Pancreas (tissue), 10 donors: ENCODE measurements at regions not wholly inside any gene's neighbourhood (a gene's known extent, or its start where the extent isn't known, plus 50 kb on each side); places are given as distances from the start of the nearest gene placed in this dataset.

Experiments
- ATAC-seq, 4 donors: fragments of 200-7000 bp; cut with Tn5 transposase; one replicate each; pipeline versions ENCODE4 v1.8.0 to v1.9.1; 2020; ENCODE audit warnings: mild to moderate bottlenecking in 4 of 4, moderate library complexity in 4 of 4
- DNase-seq, 6 donors: peaks; one replicate each; pipeline ENCODE4 v3.0.0-alpha.2; 2020
- FAIRE-seq: peaks from 2 replicates; lab custom pipeline; 2012; peaks lifted over from hg19 to GRCh38; lab: Jason Lieb, UNC
- H3K27ac ChIP-seq, 4 donors: fragments of 200-600 bp; sonication (generic); 1 replicate in 3 of 4; 2 replicates in 1 of 4; pipeline versions ENCODE4 v1.5.0 to v1.8.0; 2020
- H3K27me3 ChIP-seq, 4 donors: fragments of 200-600 bp; one replicate each; pipeline ENCODE4 v1.8.0; 2021
- H3K36me3 ChIP-seq, 3 donors: fragments of 200-600 bp; sonication (generic) in 1 of 3; one replicate each; pipeline versions ENCODE4 v1.5.0 to v1.8.0; 2020 to 2021
- H3K4me1 ChIP-seq, 3 donors: fragments of 200-600 bp; one replicate each; pipeline ENCODE4 v1.8.0; 2021
- H3K4me3 ChIP-seq, 4 donors: fragments of 200-600 bp; sonication (generic) in 2 of 4; one replicate each; pipeline versions ENCODE4 v1.5.0 to v1.8.0; 2020 to 2021
- H3K9me3 ChIP-seq, 4 donors: fragments of 200-600 bp; one replicate each; pipeline ENCODE4 v1.8.0; 2021
- WGBS, 2 donors: extraction: QIAGEN DNeasy Blood & Tissue Kit; methylation state at CpG; one replicate each; pipeline ENCODE4 v1.1.7; 2013; 5-methylcytosine and 5-hydroxymethylcytosine counted together
- intact Hi-C, 3 donors: fragments of 100-400 bp; cut with DNase I; formaldehyde crosslinking; loops; one replicate each; pipeline versions ENCODE4 v1.11.1 to v1.14.2; 2022
- TF ChIP-seq, protein P1 (sequence below), 4 donors: fragments of 200-600 bp; sonication (generic) in 3 of 4; IDR thresholded peaks; one replicate each; pipeline versions ENCODE4 v1.5.0 to v1.8.0; 2021; ENCODE audit warnings: antibody characterized with exemption in 4 of 4
- donor health status: healthy with polysubstance abuse.
- donor health status: DM: no; HTN: no; CAD: no; lungs with moderate emphysema.
- donor health status: DM: no; HTN: no; CAD: no.
- donor health status: control.
- donor health status: control.
- donor health status: Bipolar disorder and iron deficiency.
- donor health status: DM: yes; HTN: yes; CAD: no.
- donor health status: DM: no; HTN: no; CAD: no.
- donor health status: DM: no; HTN: no; CAD: no.
- donor health status: DM: yes; HTN: yes; CAD: no.

DNA sequence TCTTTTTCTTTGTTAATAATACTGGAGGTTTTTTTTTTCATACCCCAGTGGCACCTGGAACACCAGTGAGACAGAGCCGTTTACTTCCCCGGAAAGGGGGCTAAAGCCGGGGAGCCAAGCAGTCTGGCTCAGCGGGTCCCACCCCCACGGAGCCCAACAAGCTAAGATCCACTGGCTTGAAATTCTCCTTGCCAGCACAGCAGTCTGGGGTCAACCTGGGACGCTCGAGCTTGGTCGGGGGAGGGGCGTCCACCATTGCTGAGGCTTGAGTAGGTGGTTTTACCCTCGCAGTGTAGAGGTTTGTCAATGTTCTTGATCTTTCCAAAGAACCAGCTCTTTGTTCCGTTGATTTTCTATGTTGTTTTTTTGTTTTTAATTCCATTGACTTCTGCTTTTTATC lies 94.6 kb upstream of the DIAPH3 start:
- H3K27ac ChIP-seq = no peak overlapping the region
- DNase-seq (no peak), FAIRE-seq (no peak), ATAC-seq (no peak)
- WGBS, 2 donors = 73 to 76% methylated on average over 11 of the region's 11 CpGs
- intact Hi-C loops = no loop called here
- H3K9me3 ChIP-seq = no peaks in the 10 kb centered on the region
- TF ChIP-seq, protein P1, sequence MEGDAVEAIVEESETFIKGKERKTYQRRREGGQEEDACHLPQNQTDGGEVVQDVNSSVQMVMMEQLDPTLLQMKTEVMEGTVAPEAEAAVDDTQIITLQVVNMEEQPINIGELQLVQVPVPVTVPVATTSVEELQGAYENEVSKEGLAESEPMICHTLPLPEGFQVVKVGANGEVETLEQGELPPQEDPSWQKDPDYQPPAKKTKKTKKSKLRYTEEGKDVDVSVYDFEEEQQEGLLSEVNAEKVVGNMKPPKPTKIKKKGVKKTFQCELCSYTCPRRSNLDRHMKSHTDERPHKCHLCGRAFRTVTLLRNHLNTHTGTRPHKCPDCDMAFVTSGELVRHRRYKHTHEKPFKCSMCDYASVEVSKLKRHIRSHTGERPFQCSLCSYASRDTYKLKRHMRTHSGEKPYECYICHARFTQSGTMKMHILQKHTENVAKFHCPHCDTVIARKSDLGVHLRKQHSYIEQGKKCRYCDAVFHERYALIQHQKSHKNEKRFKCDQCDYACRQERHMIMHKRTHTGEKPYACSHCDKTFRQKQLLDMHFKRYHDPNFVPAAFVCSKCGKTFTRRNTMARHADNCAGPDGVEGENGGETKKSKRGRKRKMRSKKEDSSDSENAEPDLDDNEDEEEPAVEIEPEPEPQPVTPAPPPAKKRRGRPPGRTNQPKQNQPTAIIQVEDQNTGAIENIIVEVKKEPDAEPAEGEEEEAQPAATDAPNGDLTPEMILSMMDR (IDR thresholded peaks at IDR 0.05) = no peak
- H3K4me3 ChIP-seq = no peak overlapping the region
- H3K4me1 ChIP-seq = no peaks in the 10 kb centered on the region
- H3K27me3 ChIP-seq = no peaks in the 10 kb centered on the region
- H3K36me3 ChIP-seq = no peaks in the 10 kb centered on the region

DNA sequence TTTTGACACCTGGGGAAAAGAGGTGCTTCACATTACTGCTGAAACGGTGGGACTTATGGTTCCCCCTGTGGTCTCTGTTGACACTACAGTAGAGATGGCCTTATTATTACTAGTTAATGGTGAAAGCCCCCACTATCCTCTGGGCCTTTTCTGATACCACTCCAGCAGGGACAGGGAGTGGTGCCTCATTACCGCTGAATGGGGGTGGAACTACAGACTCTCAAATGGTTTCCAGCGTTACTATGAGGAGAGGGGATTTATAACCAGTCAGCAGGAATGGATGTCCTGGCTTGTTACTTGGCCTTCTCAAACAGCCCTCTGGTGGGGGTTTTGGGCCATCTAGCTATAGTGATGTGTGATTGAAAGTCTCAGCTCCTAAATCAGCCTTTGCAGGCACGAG lies 96.7 kb upstream of the DIAPH3 start:
- Histone ChIP-seq H3K4me1 (no peaks in the 10 kb centered on the region), H3K36me3 (no peaks in the 10 kb centered on the region), H3K4me3 (no peak overlapping the region), H3K9me3 (no peaks in the 10 kb centered on the region), H3K27me3 (no peaks in the 10 kb centered on the region), H3K27ac (no peak overlapping the region)
- intact Hi-C loops = no loop called here
- DNase-seq = no peak
- FAIRE-seq = no peak
- WGBS, 2 donors = 79 to 85% methylated on average over 4 of the region's 4 CpGs
- ATAC-seq = no peak
- TF ChIP-seq, protein P1 (IDR thresholded peaks at IDR 0.05) = no peak

DNA sequence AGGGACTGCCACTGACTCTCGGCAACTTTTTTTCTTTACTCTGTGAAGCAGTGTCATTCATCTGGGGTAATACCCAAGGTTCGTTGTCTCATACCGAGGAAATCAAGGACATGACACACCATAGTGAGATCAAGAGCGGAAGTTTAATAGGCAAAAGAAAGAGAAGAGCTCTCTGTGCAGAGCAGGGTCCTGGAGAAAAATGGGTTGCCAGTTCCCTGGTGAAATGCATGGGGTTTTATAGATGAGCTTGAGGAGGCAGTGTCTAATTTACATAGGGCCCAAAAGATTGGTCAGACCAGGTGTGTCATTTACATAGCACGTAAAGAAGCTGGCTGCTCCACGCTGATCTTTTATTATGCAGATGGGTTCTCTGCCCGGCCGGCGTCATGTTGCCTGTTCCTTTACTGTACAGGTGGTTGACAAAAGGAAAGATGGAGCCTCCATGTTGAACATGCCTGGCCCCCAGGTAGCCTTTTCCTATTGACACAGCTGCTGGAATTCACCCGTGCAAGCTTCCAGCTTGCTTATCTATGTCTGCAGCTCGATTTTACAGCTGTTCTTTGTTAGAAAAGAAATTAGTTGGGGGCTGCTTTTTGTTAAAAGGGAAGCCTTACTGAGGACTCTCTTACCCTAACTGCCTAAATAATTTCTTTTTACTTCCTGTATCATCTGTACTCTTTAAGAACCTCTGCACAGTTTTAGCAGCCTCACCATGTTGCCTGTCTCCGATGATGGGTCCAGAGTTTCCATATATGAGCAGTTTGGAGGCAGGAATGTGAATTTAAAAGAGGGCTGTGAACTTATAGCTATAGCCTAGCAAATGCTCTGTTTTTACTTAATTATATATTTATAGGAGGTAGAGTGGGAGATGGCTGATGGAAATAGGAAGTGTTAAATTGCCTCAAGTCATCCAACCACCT lies 98.0 kb upstream of the DIAPH3 start:
- Histone ChIP-seq H3K36me3 (no peaks in the 10 kb centered on the region), H3K9me3 (no peaks in the 10 kb centered on the region), H3K4me1 (no peaks in the 10 kb centered on the region), H3K4me3 (peak overlapping the region in 1 of 4 donors; percentile 2), H3K27me3 (no peaks in the 10 kb centered on the region), H3K27ac (no peak overlapping the region)
- WGBS, 2 donors = 23 to 41% methylated on average over 12 of the region's 12 CpGs
- DNase-seq = peak in 5 of 6 donors; percentile 34 to 62 (median 45)
- FAIRE-seq = no peak
- TF ChIP-seq, protein P1 (IDR thresholded peaks at IDR 0.05) = no peak
- ATAC-seq = peak; percentile 58 to 90 (median 80)
- intact Hi-C loops = no loop called here

DNA sequence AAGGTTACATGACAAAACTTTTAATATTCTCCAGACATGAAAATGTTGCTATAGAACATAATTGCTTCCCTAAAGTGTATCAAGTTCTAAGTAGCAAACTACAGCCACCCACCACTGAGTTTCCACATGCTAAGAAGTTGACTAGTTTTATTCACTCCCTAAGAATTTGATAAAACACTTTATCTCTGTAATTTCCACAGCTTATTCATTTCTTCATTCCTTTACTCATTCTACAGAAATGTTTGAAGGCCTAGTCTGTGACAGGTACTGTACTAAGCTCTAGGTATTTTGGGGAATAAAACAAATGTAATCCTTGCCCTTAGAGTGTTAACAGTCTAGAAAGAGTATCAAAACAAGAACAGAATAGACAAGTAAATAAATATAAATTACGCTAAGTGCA lies 101.8 kb upstream of the DIAPH3 start:
- FAIRE-seq = no peak
- peaks cover 0 to 4% (median 0%) of the 10 kb centered on the region in 3 donors for H3K4me1 ChIP-seq
- no peak for ATAC-seq
- intact Hi-C loops = no loop called here
- 90 to 97% methylated on average over 1 of the region's 1 CpG for WGBS, 2 donors
- H3K27ac ChIP-seq = no peak overlapping the region
- no peaks in the 10 kb centered on the region for H3K36me3 ChIP-seq
- TF ChIP-seq, protein P1 (IDR thresholded peaks at IDR 0.05) = no peak
- DNase-seq = no peak
- no peak overlapping the region for H3K4me3 ChIP-seq
- H3K9me3 ChIP-seq = no peaks in the 10 kb centered on the region
- no peaks in the 10 kb centered on the region for H3K27me3 ChIP-seq
